LNCaP clone FGC (cell line): ENCODE measurements at regions not wholly inside any gene's neighbourhood (a gene's known extent, or its start where the extent isn't known, plus 50 kb on each side); places are given as distances from the start of the nearest gene placed in this dataset.

Source experiments
- DNase-seq: peaks from one replicate; pipeline ENCODE4 v3.0.0-alpha.2; 2011; ENCODE audit warnings: low read depth
- H3K4me3 ChIP-seq: 2 replicates; pipeline ENCODE4 v1.5.1; 2011; ENCODE audit warnings: mild to moderate bottlenecking, low read depth, low read length, control low read depth
- CTCF ChIP-seq: IDR thresholded peaks from 2 replicates; pipeline ENCODE4 v1.5.1; 2012; ENCODE audit warnings: mild to moderate bottlenecking; ENCODE audit not compliant: control insufficient read depth, insufficient read depth; ENCODE audit errors: extremely low read depth

- no peak for DNase-seq
- TF ChIP-seq CTCF, result no peak
- H3K4me3 ChIP-seq, result no peak overlapping the region
Observed at GRCh38 chr5:158398360-158399201, 539.6 kb upstream of the CLINT1 start.

DNA sequence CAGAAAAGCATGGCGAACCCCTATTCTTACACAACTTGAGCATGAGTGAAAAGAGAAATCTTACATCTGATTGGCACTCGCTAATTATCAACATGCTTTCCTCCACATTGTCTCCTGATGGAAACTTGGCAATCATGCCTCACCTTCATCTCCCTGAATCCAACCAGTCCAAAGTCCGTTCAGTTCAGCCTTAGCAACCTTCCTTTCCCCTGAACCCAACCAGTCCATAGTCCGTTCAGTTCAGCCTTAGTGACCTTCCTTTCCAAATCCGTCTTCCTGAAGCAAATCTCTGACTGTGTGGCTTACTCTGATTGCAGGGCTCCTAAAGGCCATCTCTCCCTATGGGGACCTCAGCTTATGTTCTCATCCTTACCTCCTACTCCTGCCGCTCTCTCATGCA lies 538.3 kb upstream of the CLINT1 start:
- DNase-seq, result no peak
- no peak overlapping the region for H3K4me3 ChIP-seq
- no peak for TF ChIP-seq CTCF

GRCh38 chr5:158394102-158394501 lies 535.2 kb upstream of the CLINT1 start:
- H3K4me3 ChIP-seq, result no peak overlapping the region
- TF ChIP-seq CTCF, result no peak

DNA sequence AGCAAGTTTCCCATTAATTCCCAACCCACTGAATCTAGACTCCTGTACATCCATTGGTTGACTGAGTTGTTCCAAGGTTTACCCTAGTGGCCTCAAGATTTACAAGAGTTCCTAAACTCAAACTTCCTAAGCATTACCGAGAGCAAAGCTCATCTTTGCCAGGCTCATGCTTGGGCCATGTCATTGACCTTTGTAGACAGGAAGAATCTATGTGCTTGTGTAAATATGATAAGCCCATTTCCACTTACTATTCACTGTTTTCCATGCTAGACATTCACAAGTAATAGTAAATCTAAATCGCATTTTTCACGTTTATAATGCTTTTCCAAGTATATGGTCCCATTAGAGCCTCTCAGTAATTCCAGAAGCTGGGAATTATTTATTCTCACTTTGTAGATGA lies 534.5 kb upstream of the CLINT1 start:
- no peak for TF ChIP-seq CTCF
- DNase-seq, result no peak
- no peak overlapping the region for H3K4me3 ChIP-seq

More at GRCh38 chr5:158394102-158394501, 535.2 kb upstream of the CLINT1 start:
- DNase-seq, result no peak

DNA sequence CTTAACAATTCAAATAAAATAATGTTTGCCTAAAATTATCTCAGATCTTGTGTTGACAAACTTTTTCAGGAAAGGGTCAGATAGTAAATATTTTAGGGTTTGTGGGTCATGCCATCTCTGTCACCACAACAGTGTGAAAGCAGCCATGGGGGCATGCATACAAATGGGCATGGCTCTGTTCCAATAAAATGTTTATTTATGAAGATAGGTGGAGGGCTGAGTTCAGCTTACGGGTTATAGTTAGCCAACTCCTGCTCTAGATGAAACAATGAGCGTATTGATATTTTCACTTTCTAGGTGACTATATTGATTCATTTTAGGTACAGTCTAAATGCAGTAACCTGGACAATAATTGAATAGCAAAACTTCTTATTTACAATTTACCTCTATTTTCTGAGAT lies 533.8 kb upstream of the CLINT1 start:
- H3K4me3 ChIP-seq, result no peak overlapping the region
- no peak for TF ChIP-seq CTCF
- no peak for DNase-seq

- H3K4me3 ChIP-seq, result no peak overlapping the region
- no peak for DNase-seq
- TF ChIP-seq CTCF, result no peak
Observed at GRCh38 chr5:158390577-158390976, 531.6 kb upstream of the CLINT1 start.

GRCh38 chr5:158389786-158390185 lies 530.8 kb upstream of the CLINT1 start:
- DNase-seq, result no peak
- H3K4me3 ChIP-seq, result no peak overlapping the region
- TF ChIP-seq CTCF, result no peak
